ENCODE measurements at regions not wholly inside any gene's neighbourhood (a gene's known extent, or its start where the extent isn't known, plus 50 kb on each side); places are given as distances from the start of the nearest gene placed in this dataset.

DNA sequence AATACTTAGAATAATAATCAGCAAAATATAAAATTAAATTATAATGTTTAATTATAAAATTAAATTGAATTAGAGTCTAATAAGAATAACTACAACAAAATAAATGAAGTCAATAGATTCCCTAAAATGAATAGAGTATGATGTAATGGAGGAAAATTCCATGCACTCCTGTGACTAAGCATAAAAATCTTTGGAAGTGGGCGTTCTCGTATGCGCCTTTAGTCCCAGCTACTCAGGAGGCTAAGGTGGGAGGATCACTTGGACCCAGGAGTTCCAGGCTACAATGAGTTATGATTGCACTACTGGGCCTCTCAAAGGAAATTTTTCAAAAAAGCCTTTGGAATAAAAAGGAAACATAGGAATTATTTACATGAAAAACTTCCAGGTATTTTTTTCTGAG, 955.4 kb upstream of the POU3F3 start:
- TF ChIP-seq, protein P1, sequence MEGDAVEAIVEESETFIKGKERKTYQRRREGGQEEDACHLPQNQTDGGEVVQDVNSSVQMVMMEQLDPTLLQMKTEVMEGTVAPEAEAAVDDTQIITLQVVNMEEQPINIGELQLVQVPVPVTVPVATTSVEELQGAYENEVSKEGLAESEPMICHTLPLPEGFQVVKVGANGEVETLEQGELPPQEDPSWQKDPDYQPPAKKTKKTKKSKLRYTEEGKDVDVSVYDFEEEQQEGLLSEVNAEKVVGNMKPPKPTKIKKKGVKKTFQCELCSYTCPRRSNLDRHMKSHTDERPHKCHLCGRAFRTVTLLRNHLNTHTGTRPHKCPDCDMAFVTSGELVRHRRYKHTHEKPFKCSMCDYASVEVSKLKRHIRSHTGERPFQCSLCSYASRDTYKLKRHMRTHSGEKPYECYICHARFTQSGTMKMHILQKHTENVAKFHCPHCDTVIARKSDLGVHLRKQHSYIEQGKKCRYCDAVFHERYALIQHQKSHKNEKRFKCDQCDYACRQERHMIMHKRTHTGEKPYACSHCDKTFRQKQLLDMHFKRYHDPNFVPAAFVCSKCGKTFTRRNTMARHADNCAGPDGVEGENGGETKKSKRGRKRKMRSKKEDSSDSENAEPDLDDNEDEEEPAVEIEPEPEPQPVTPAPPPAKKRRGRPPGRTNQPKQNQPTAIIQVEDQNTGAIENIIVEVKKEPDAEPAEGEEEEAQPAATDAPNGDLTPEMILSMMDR (IDR thresholded peaks at IDR 0.05; ENCODE audit: insufficient read depth, low read length): no peak
- no peak for TF ChIP-seq POLR2AphosphoS5 (IDR thresholded peaks at IDR 0.05; ENCODE audit: low read depth)
- TF ChIP-seq, protein P2, sequence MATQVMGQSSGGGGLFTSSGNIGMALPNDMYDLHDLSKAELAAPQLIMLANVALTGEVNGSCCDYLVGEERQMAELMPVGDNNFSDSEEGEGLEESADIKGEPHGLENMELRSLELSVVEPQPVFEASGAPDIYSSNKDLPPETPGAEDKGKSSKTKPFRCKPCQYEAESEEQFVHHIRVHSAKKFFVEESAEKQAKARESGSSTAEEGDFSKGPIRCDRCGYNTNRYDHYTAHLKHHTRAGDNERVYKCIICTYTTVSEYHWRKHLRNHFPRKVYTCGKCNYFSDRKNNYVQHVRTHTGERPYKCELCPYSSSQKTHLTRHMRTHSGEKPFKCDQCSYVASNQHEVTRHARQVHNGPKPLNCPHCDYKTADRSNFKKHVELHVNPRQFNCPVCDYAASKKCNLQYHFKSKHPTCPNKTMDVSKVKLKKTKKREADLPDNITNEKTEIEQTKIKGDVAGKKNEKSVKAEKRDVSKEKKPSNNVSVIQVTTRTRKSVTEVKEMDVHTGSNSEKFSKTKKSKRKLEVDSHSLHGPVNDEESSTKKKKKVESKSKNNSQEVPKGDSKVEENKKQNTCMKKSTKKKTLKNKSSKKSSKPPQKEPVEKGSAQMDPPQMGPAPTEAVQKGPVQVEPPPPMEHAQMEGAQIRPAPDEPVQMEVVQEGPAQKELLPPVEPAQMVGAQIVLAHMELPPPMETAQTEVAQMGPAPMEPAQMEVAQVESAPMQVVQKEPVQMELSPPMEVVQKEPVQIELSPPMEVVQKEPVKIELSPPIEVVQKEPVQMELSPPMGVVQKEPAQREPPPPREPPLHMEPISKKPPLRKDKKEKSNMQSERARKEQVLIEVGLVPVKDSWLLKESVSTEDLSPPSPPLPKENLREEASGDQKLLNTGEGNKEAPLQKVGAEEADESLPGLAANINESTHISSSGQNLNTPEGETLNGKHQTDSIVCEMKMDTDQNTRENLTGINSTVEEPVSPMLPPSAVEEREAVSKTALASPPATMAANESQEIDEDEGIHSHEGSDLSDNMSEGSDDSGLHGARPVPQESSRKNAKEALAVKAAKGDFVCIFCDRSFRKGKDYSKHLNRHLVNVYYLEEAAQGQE (IDR thresholded peaks at IDR 0.05; ENCODE audit: insufficient replicate concordance, low read depth): no peak
- TF ChIP-seq GABPA (IDR thresholded peaks at IDR 0.05; ENCODE audit: low read depth): no peak
- TF ChIP-seq SPI1 (IDR thresholded peaks at IDR 0.05; ENCODE audit: borderline replicate concordance, low read depth): no peak

All from HL-60 (cell line).